ENCODE measurements at regions not wholly inside any gene's neighbourhood (a gene's known extent, or its start where the extent isn't known, plus 50 kb on each side); places are given as distances from the start of the nearest gene placed in this dataset.

- DNase-seq (ENCODE audit: low spot score): no peak
- Histone ChIP-seq H3F3A (ENCODE audit: low read depth) (no peaks in the 10 kb centered on the region), H3K9me3 (ENCODE audit: low read depth) (no peaks in the 10 kb centered on the region), H2AFZ (replicated peaks) (no peak overlapping the region), H3K4me2 (no peak overlapping the region), H3K27me3 (no peaks in the 10 kb centered on the region), H3K9ac (no peak overlapping the region), H3K36me3 (no peaks in the 10 kb centered on the region), H4K20me1 (ENCODE audit: low read depth) (no peaks in the 10 kb centered on the region), H3K4me3 (no peak overlapping the region), H3K27ac (no peak overlapping the region), H3K79me2 (ENCODE audit: low read depth) (no peaks in the 10 kb centered on the region), H3K4me1 (peaks cover 6% of the 10 kb centered on the region)
- Mint-ChIP-seq H3K27ac (no peak overlapping the region), H3K4me1 (no peaks in the 10 kb centered on the region), H3K4me3 (no peak overlapping the region), H3K36me3 (no peaks in the 10 kb centered on the region), H3K9me3 (peaks cover 6% of the 10 kb centered on the region), H3K27me3 (ENCODE audit: insufficient read depth, low read depth) (peaks cover 2% of the 10 kb centered on the region)
- TF ChIP-seq EZH2phosphoT487 (IDR thresholded peaks at IDR 0.05): no peak
- no peak for TF ChIP-seq EZH2 (IDR thresholded peaks at IDR 0.05)
- no peak for TF ChIP-seq CTCF (IDR thresholded peaks at IDR 0.05)
These were observed 668.2 kb upstream of the TENM4 start for GRCh38 chr11:80109031-80109430.

GRCh38 chr11:80107415-80107814, 666.6 kb upstream of the TENM4 start:
- Histone ChIP-seq H3K36me3 (no peaks in the 10 kb centered on the region), H3K27me3 (no peaks in the 10 kb centered on the region), H3K27ac (no peak overlapping the region), H3F3A (ENCODE audit: low read depth) (no peaks in the 10 kb centered on the region), H3K79me2 (ENCODE audit: low read depth) (no peaks in the 10 kb centered on the region), H3K9ac (no peak overlapping the region), H2AFZ (replicated peaks) (no peak overlapping the region), H3K4me3 (no peak overlapping the region), H3K4me1 (peaks cover 6% of the 10 kb centered on the region), H4K20me1 (ENCODE audit: low read depth) (no peaks in the 10 kb centered on the region), H3K9me3 (ENCODE audit: low read depth) (no peaks in the 10 kb centered on the region), H3K4me2 (no peak overlapping the region)
- H3K27me3 Mint-ChIP-seq (ENCODE audit: insufficient read depth, low read depth): peaks cover 2% of the 10 kb centered on the region
- no peak overlapping the region for H3K4me3 Mint-ChIP-seq
- no peak for DNase-seq (ENCODE audit: low spot score)
- TF ChIP-seq CTCF (IDR thresholded peaks at IDR 0.05) (no peak), EZH2 (IDR thresholded peaks at IDR 0.05) (no peak), EZH2phosphoT487 (IDR thresholded peaks at IDR 0.05) (no peak)
- H3K36me3 Mint-ChIP-seq: no peaks in the 10 kb centered on the region
- peaks cover 6% of the 10 kb centered on the region for H3K9me3 Mint-ChIP-seq
- no peak overlapping the region for H3K27ac Mint-ChIP-seq
- no peaks in the 10 kb centered on the region for H3K4me1 Mint-ChIP-seq

- Mint-ChIP-seq H3K36me3 (no peaks in the 10 kb centered on the region), H3K4me1 (no peaks in the 10 kb centered on the region), H3K4me3 (no peak overlapping the region), H3K9me3 (no peaks in the 10 kb centered on the region), H3K27ac (no peak overlapping the region), H3K27me3 (ENCODE audit: insufficient read depth, low read depth) (peaks cover 2% of the 10 kb centered on the region)
- Histone ChIP-seq H2AFZ (replicated peaks) (no peak overlapping the region), H3K9ac (no peak overlapping the region), H3K27me3 (no peaks in the 10 kb centered on the region), H4K20me1 (ENCODE audit: low read depth) (no peaks in the 10 kb centered on the region), H3K4me1 (peaks cover 3% of the 10 kb centered on the region), H3F3A (ENCODE audit: low read depth) (no peaks in the 10 kb centered on the region), H3K9me3 (ENCODE audit: low read depth) (no peaks in the 10 kb centered on the region), H3K36me3 (no peaks in the 10 kb centered on the region), H3K79me2 (ENCODE audit: low read depth) (no peaks in the 10 kb centered on the region), H3K4me3 (no peak overlapping the region), H3K27ac (no peak overlapping the region), H3K4me2 (no peak overlapping the region)
- no peak for DNase-seq (ENCODE audit: low spot score)
- no peak for TF ChIP-seq EZH2phosphoT487 (IDR thresholded peaks at IDR 0.05)
These were observed 663.4 kb upstream of the TENM4 start for GRCh38 chr11:80104191-80104590.

GRCh38 chr11:80103142-80103859, 662.5 kb upstream of the TENM4 start:
- Mint-ChIP-seq H3K27me3 (ENCODE audit: insufficient read depth, low read depth) (peaks cover 2% of the 10 kb centered on the region), H3K27ac (no peak overlapping the region), H3K4me1 (no peaks in the 10 kb centered on the region), H3K36me3 (no peaks in the 10 kb centered on the region), H3K4me3 (no peak overlapping the region), H3K9me3 (peaks cover 2% of the 10 kb centered on the region)
- H3K9ac ChIP-seq: no peak overlapping the region
- no peaks in the 10 kb centered on the region for H3K79me2 ChIP-seq (ENCODE audit: low read depth)
- no peaks in the 10 kb centered on the region for H3K27me3 ChIP-seq
- H3K9me3 ChIP-seq (ENCODE audit: low read depth): no peaks in the 10 kb centered on the region
- no peak overlapping the region for H2AFZ ChIP-seq (replicated peaks)
- peaks cover 3% of the 10 kb centered on the region for H3K4me1 ChIP-seq
- H3K36me3 ChIP-seq: no peaks in the 10 kb centered on the region
- TF ChIP-seq EZH2phosphoT487 (IDR thresholded peaks at IDR 0.05): no peak
- no peak for TF ChIP-seq CTCF (IDR thresholded peaks at IDR 0.05)
- no peak for TF ChIP-seq EZH2 (IDR thresholded peaks at IDR 0.05)
- H3F3A ChIP-seq (ENCODE audit: low read depth): no peaks in the 10 kb centered on the region
- no peak for DNase-seq (ENCODE audit: low spot score)
- no peaks in the 10 kb centered on the region for H4K20me1 ChIP-seq (ENCODE audit: low read depth)
- no peak overlapping the region for H3K4me3 ChIP-seq
- H3K27ac ChIP-seq: no peak overlapping the region
- no peak overlapping the region for H3K4me2 ChIP-seq

All from neural progenitor cell (in vitro differentiated cells).